Stimulated activated naive B cell treated with anti-CD40 and anti-IgM and Interleukin-4, amounts not matched to agents 10 μg/mL and 1 μg/mL and 100 μg/mL, for 72 hours (primary cell): ENCODE measurements at regions not wholly inside any gene's neighbourhood (a gene's known extent, or its start where the extent isn't known, plus 50 kb on each side); places are given as distances from the start of the nearest gene placed in this dataset.
"Not testable (repeated sequence)": the region's sequence is repeated elsewhere in the genome, so short reads cannot be mapped to it uniquely, and the experiment has no call there.

ENCODE experiments used
- ATAC-seq, 2 donors: fragments of 150-1000 bp; cut with Tn5 transposase; replicated peaks; 2 replicates each; pipeline ENCODE4 v1.10.0; 2021; ENCODE audit warnings: moderate library complexity in 1 of 2
- DNase-seq: peaks from one replicate; pipeline ENCODE4 v3.0.0; 2021
- H3K27ac Mint-ChIP-seq: one replicate; pipeline ENCODE4 v1.8.0; 2022; ENCODE audit warnings: mild to moderate bottlenecking, mixed read lengths
- H3K27me3 Mint-ChIP-seq, 2 donors: one replicate each; pipeline ENCODE4 v1.8.0; 2022; ENCODE audit warnings: mixed read lengths in 2 of 2
- H3K36me3 Mint-ChIP-seq, 2 donors: one replicate each; pipeline ENCODE4 v1.8.0; 2022; ENCODE audit warnings: mixed read lengths in 2 of 2, mild to moderate bottlenecking in 1 of 2
- H3K4me1 Mint-ChIP-seq, 2 donors: one replicate each; pipeline ENCODE4 v1.8.0; 2022; ENCODE audit warnings: mixed read lengths in 2 of 2, mild to moderate bottlenecking in 1 of 2
- H3K4me3 Mint-ChIP-seq, 2 donors: one replicate each; pipeline ENCODE4 v1.8.0; 2022; ENCODE audit warnings: mild to moderate bottlenecking in 2 of 2, mixed read lengths in 2 of 2, moderate library complexity in 1 of 2
- H3K9me3 Mint-ChIP-seq, 2 donors: one replicate each; pipeline ENCODE4 v1.8.0; 2022; ENCODE audit warnings: mixed read lengths in 2 of 2, mild to moderate bottlenecking in 1 of 2

GRCh38 chr2:156933645-156934225 is 323.8 kb upstream of the GALNT5 start:
- no peak overlapping the region for H3K4me3 Mint-ChIP-seq
- H3K4me1 Mint-ChIP-seq: no peaks in the 10 kb centered on the region
- H3K9me3 Mint-ChIP-seq: no peaks in the 10 kb centered on the region
- H3K27me3 Mint-ChIP-seq: no peaks in the 10 kb centered on the region
- no peaks in the 10 kb centered on the region for H3K36me3 Mint-ChIP-seq
- no peak for ATAC-seq
- no peak for DNase-seq
- H3K27ac Mint-ChIP-seq: no peak overlapping the region

- no peaks in the 10 kb centered on the region for H3K4me1 Mint-ChIP-seq
- H3K4me3 Mint-ChIP-seq: no peak overlapping the region
- DNase-seq (no peak), ATAC-seq (no peak)
- no peaks in the 10 kb centered on the region for H3K27me3 Mint-ChIP-seq
- no peaks in the 10 kb centered on the region for H3K36me3 Mint-ChIP-seq
- H3K27ac Mint-ChIP-seq: no peak overlapping the region
- no peaks in the 10 kb centered on the region for H3K9me3 Mint-ChIP-seq
Measured at GRCh38 chr2:156935616-156936015, 321.9 kb upstream of the GALNT5 start.

GRCh38 chr2:156937430-156937829 is 320.1 kb upstream of the GALNT5 start:
- no peak for DNase-seq
- Mint-ChIP-seq H3K27ac (no peak overlapping the region), H3K27me3 (no peaks in the 10 kb centered on the region), H3K36me3 (no peaks in the 10 kb centered on the region), H3K9me3 (no peaks in the 10 kb centered on the region), H3K4me1 (no peaks in the 10 kb centered on the region), H3K4me3 (no peak overlapping the region)
- ATAC-seq: no peak

- Mint-ChIP-seq H3K27ac (no peak overlapping the region), H3K9me3 (peaks cover 0 to 1% of the 10 kb centered on the region in 2 donors), H3K36me3 (no peaks in the 10 kb centered on the region), H3K4me1 (no peaks in the 10 kb centered on the region), H3K4me3 (no peak overlapping the region), H3K27me3 (no peaks in the 10 kb centered on the region)
- DNase-seq (no peak), ATAC-seq (no peak)
Measured at GRCh38 chr2:156944871-156945270, 312.6 kb upstream of the GALNT5 start.

GRCh38 chr2:156947261-156947660 is 310.2 kb upstream of the GALNT5 start:
- no peak for DNase-seq
- peaks cover 4 to 10% of the 10 kb centered on the region in 2 donors for H3K9me3 Mint-ChIP-seq
- H3K4me1 Mint-ChIP-seq: no peaks in the 10 kb centered on the region
- no peak for ATAC-seq
- no peak overlapping the region for H3K4me3 Mint-ChIP-seq
- H3K27ac Mint-ChIP-seq: no peak overlapping the region
- no peaks in the 10 kb centered on the region for H3K27me3 Mint-ChIP-seq
- no peaks in the 10 kb centered on the region for H3K36me3 Mint-ChIP-seq

- H3K4me1 Mint-ChIP-seq: no peaks in the 10 kb centered on the region
- no peak overlapping the region for H3K4me3 Mint-ChIP-seq
- peaks cover under 1 to 6% of the 10 kb centered on the region in 2 donors for H3K9me3 Mint-ChIP-seq
- H3K36me3 Mint-ChIP-seq: no peaks in the 10 kb centered on the region
- ATAC-seq (no peak), DNase-seq (no peak)
- H3K27me3 Mint-ChIP-seq: no peaks in the 10 kb centered on the region
- H3K27ac Mint-ChIP-seq: no peak overlapping the region
Measured at GRCh38 chr2:156955701-156956100, 301.8 kb upstream of the GALNT5 start.

GRCh38 chr2:156956161-156956560 is 301.3 kb upstream of the GALNT5 start:
- Mint-ChIP-seq H3K4me3 (no peak overlapping the region), H3K27ac (no peak overlapping the region), H3K9me3 (peaks cover 0 to 5% of the 10 kb centered on the region in 2 donors), H3K27me3 (no peaks in the 10 kb centered on the region), H3K36me3 (no peaks in the 10 kb centered on the region), H3K4me1 (no peaks in the 10 kb centered on the region)
- DNase-seq: no peak
- no peak for ATAC-seq

GRCh38 chr2:156958374-156958773 is 299.1 kb upstream of the GALNT5 start:
- no peak overlapping the region for H3K27ac Mint-ChIP-seq
- DNase-seq (no peak), ATAC-seq (no peak)
- no peaks in the 10 kb centered on the region for H3K27me3 Mint-ChIP-seq
- H3K9me3 Mint-ChIP-seq: no peaks in the 10 kb centered on the region
- H3K36me3 Mint-ChIP-seq: no peaks in the 10 kb centered on the region
- H3K4me3 Mint-ChIP-seq: no peak overlapping the region
- no peaks in the 10 kb centered on the region for H3K4me1 Mint-ChIP-seq

- ATAC-seq (no peak), DNase-seq (no peak)
- H3K9me3 Mint-ChIP-seq: no peaks in the 10 kb centered on the region
- no peaks in the 10 kb centered on the region for H3K36me3 Mint-ChIP-seq
- H3K27me3 Mint-ChIP-seq: no peaks in the 10 kb centered on the region
- no peaks in the 10 kb centered on the region for H3K4me1 Mint-ChIP-seq
- H3K27ac Mint-ChIP-seq: no peak overlapping the region
- no peak overlapping the region for H3K4me3 Mint-ChIP-seq
Measured at GRCh38 chr2:156959481-156959880, 298.0 kb upstream of the GALNT5 start.

GRCh38 chr2:156982615-156983014 is 274.9 kb upstream of the GALNT5 start:
- H3K27ac Mint-ChIP-seq: no peak overlapping the region
- no peak for DNase-seq
- no peak for ATAC-seq
- no peak overlapping the region for H3K4me3 Mint-ChIP-seq
- H3K27me3 Mint-ChIP-seq: no peaks in the 10 kb centered on the region
- H3K9me3 Mint-ChIP-seq: no peaks in the 10 kb centered on the region
- H3K36me3 Mint-ChIP-seq: no peaks in the 10 kb centered on the region
- H3K4me1 Mint-ChIP-seq: no peaks in the 10 kb centered on the region

- ATAC-seq (no peak), DNase-seq (no peak)
- no peaks in the 10 kb centered on the region for H3K27me3 Mint-ChIP-seq
- no peak overlapping the region for H3K4me3 Mint-ChIP-seq
- H3K9me3 Mint-ChIP-seq: peaks cover 0 to 1% of the 10 kb centered on the region in 2 donors
- H3K4me1 Mint-ChIP-seq: no peaks in the 10 kb centered on the region
- H3K36me3 Mint-ChIP-seq: no peaks in the 10 kb centered on the region
- no peak overlapping the region for H3K27ac Mint-ChIP-seq
Measured at GRCh38 chr2:156986339-156986988, 271.0 kb upstream of the GALNT5 start.

GRCh38 chr2:156999661-157000060 is 257.8 kb upstream of the GALNT5 start:
- no peaks in the 10 kb centered on the region for H3K27me3 Mint-ChIP-seq
- DNase-seq (no peak), ATAC-seq (no peak)
- H3K4me1 Mint-ChIP-seq: no peaks in the 10 kb centered on the region
- H3K4me3 Mint-ChIP-seq: no peak overlapping the region
- H3K27ac Mint-ChIP-seq: no peak overlapping the region
- H3K9me3 Mint-ChIP-seq: peaks cover 0 to 2% of the 10 kb centered on the region in 2 donors
- no peaks in the 10 kb centered on the region for H3K36me3 Mint-ChIP-seq

GRCh38 chr2:157004789-157005188 is 252.7 kb upstream of the GALNT5 start:
- Mint-ChIP-seq H3K9me3 (peaks cover 0 to 1% of the 10 kb centered on the region in 2 donors), H3K4me3 (no peak overlapping the region), H3K36me3 (no peaks in the 10 kb centered on the region), H3K27me3 (no peaks in the 10 kb centered on the region), H3K27ac (no peak overlapping the region), H3K4me1 (no peaks in the 10 kb centered on the region)
- ATAC-seq (no peak), DNase-seq (no peak)

- ATAC-seq: no peak
- no peak for DNase-seq
- H3K27ac Mint-ChIP-seq: no peak overlapping the region
- no peaks in the 10 kb centered on the region for H3K27me3 Mint-ChIP-seq
- no peaks in the 10 kb centered on the region for H3K9me3 Mint-ChIP-seq
- no peaks in the 10 kb centered on the region for H3K36me3 Mint-ChIP-seq
- H3K4me1 Mint-ChIP-seq: no peaks in the 10 kb centered on the region
- no peak overlapping the region for H3K4me3 Mint-ChIP-seq
Measured at GRCh38 chr2:157015015-157015575, 242.4 kb upstream of the GALNT5 start.

- H3K4me1 Mint-ChIP-seq, ATAC-seq, H3K36me3 Mint-ChIP-seq, H3K27me3 Mint-ChIP-seq, H3K9me3 Mint-ChIP-seq, H3K27ac Mint-ChIP-seq, H3K4me3 Mint-ChIP-seq, DNase-seq: not testable (repeated sequence)
Measured at GRCh38 chr2:157023264-157023663, 234.2 kb upstream of the GALNT5 start.
